D721Med (cell line): ENCODE measurements at regions not wholly inside any gene's neighbourhood (a gene's known extent, or its start where the extent isn't known, plus 50 kb on each side); places are given as distances from the start of the nearest gene placed in this dataset.

Experiments used
- DNase-seq: peaks from one replicate; pipeline ENCODE4 v3.0.0; 2011; ENCODE audit warnings: low spot score; ENCODE audit not compliant: insufficient read length
- FAIRE-seq: peaks from 2 replicates; lab custom pipeline; 2011; peaks lifted over from hg19 to GRCh38; lab: Jason Lieb, UNC
- TF ChIP-seq, protein P1 (sequence below): IDR thresholded peaks from 2 replicates; pipeline ENCODE4 v1.5.1; 2012; ENCODE audit warnings: mild to moderate bottlenecking, control low read depth; ENCODE audit not compliant: insufficient read depth; ENCODE audit errors: missing control alignments

DNA sequence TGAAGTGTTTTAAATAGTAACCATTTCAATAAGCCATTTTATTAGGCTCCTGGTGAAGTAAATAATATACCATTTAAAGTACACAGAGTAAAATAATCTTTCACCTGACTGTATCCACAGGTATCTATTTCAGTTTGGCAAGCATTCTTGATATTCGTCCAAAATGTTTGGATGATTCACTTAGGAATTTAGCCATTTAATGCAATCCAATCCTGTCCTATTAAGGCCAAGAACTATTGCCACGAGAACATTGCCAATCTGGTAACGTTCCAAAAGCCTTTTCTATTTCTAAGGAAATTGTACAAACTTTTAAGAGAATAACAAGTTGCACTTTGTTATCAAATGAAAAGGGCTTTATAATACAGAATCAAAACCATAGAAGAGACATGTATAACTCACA is 209.8 kb upstream of the THRB start:
- FAIRE-seq (no peak), DNase-seq (no peak)
- TF ChIP-seq, protein P1, sequence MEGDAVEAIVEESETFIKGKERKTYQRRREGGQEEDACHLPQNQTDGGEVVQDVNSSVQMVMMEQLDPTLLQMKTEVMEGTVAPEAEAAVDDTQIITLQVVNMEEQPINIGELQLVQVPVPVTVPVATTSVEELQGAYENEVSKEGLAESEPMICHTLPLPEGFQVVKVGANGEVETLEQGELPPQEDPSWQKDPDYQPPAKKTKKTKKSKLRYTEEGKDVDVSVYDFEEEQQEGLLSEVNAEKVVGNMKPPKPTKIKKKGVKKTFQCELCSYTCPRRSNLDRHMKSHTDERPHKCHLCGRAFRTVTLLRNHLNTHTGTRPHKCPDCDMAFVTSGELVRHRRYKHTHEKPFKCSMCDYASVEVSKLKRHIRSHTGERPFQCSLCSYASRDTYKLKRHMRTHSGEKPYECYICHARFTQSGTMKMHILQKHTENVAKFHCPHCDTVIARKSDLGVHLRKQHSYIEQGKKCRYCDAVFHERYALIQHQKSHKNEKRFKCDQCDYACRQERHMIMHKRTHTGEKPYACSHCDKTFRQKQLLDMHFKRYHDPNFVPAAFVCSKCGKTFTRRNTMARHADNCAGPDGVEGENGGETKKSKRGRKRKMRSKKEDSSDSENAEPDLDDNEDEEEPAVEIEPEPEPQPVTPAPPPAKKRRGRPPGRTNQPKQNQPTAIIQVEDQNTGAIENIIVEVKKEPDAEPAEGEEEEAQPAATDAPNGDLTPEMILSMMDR = no peak

DNA sequence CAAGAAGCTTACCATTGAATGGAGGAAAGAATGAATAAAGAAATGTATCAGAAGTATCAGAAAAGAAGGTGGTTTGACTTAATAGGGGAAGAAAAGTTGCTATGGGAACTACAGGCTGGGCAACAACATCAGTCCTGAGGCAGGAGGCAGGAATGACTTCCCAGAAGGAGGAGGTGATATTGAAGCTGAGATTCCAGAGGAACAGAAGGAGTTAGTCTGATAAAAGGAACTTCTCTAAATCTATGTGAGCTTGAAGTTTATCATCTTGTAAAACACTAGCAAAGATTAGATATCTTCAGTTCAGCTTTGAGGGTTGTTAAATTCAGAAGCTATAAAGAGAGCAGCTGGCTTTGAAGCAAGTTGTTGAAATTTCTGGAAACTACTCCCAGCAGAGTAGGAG is 213.3 kb upstream of the THRB start:
- FAIRE-seq (no peak), DNase-seq (no peak)
- TF ChIP-seq, protein P1 = no peak

DNA sequence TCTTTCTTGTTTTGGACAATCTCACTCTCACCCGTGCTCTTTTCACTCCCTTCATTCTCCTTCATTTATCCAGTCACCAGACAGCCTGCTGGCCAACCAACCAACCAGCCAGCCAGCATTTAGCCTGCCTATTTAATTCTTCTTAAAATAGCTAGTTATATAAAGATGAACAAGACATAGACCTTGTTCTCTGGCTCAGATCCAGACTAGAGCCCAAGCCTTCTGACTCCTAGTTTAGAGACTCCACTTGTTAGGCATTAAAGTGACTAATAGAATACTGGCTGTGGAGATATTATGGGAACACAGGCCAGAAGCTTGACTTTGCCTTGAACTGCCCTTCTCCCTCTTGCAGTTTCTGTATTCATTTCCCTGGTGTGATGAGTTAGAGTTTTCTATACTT is 215.3 kb upstream of the THRB start:
- no peak for FAIRE-seq
- no peak for DNase-seq
- TF ChIP-seq, protein P1 = no peak

DNA sequence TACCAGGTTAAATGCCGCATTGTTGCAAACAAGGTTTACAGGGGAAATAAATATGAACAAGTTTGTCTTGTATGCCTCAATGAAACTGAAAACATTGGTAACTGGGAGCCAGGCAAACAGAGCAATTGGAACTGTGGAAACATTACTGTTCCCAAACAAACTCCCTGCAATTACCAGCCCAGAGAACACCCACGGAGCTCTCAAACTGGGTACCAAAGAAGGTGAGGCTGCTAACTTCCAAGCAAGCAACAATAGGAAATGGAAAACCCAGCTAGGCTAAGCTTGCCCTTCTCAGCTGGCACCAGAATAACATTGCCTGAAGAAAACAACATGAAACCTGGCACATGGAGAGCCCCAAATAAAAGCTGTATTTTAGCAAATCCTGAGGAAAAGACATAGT is 218.9 kb upstream of the THRB start:
- TF ChIP-seq, protein P1 = no peak
- DNase-seq = no peak
- FAIRE-seq = no peak

DNA sequence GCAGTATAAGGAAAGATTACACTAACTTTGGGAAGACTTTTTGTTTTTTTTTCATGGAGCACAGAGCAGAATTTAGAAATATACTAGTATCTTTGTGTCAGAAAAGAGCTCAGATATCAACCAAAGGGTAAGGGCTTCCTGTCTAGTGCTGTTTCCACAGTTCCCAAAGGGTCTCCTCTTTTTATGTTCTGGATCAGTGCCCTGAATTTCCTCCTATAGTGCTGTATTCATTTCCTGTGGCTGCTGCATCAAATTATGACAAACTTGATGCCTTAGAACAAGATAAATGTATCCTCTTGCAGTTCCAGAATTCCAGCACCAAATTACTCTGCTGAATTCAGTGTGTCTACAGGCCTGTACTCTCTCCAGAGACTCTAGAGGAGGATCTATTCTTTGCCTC is 219.8 kb upstream of the THRB start:
- no peak for DNase-seq
- TF ChIP-seq, protein P1 = no peak

DNA sequence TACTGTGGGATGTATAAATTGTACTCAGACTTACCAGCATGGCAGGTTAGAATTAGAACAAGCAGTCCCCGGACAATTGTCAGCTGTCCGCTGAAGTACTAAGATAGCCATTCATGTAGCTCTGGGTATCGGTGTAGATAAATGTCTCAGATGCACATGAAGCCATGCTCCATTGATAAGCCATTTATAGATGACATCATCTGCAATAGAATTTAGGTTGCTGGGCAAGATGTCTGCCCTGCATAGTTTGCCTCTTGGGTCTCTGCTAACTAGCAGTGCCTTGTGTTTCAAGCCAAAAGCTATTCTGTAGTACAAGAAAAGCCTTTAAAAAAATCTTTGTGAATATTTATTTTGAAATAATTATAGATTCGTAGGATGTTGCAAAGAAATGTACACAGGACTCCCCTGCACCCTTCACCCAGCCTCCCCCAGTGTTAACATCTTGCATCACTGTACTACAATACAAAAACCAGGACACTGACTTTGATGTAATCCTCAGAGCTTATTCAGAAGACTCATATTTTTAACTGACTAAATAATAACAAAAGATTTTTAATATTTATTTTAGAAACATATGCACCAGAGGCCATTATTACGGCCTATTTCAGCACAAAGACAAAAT is 220.6 kb upstream of the THRB start:
- no peak for FAIRE-seq
- TF ChIP-seq, protein P1 = no peak
- no peak for DNase-seq

More for the DNA sequence above, 219.8 kb upstream of the THRB start:
- FAIRE-seq = no peak

DNA sequence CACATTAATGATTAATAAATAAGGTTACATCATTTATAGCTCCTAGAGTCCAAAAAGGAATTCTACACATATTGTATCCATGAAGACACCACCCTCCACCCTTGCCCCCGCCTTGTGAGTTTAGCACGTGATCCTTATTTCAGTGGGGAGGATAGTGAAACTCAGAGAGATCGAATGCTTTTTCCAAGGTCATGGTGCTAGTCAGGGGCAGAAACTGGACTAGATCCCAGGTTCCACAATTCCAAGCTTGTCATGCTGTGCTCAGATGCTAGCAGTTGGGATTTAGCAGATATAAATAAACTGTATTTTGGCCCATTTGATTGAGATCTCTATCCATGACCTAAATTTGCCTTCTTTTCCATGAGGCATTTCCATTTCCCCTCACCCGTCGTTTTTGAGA is 227.4 kb upstream of the THRB start:
- TF ChIP-seq, protein P1 = no peak
- FAIRE-seq = no peak

More for the DNA sequence above, 227.4 kb upstream of the THRB start:
- DNase-seq = no peak
